Osteoblast (primary cell): ENCODE measurements at regions not wholly inside any gene's neighbourhood (a gene's known extent, or its start where the extent isn't known, plus 50 kb on each side); places are given as distances from the start of the nearest gene placed in this dataset.

Experiments used
- DNase-seq: peaks from one replicate; pipeline ENCODE4 v3.0.0; 2011; ENCODE audit warnings: low spot score, mixed read lengths; ENCODE audit not compliant: insufficient read length; ENCODE audit errors: missing footprints
- H2AFZ ChIP-seq: 2 replicates; pipeline ENCODE4 v1.6.0; 2011; ENCODE audit warnings: mild to moderate bottlenecking, low read length
- H3K27ac ChIP-seq: 2 replicates; pipeline ENCODE4 v1.5.1; 2011; ENCODE audit warnings: mild to moderate bottlenecking, low read depth, low read length, moderate library complexity
- H3K27me3 ChIP-seq: 2 replicates; pipeline ENCODE4 v1.6.0; 2012; ENCODE audit warnings: mild to moderate bottlenecking, control low read depth, inconsistent platforms, low read length, moderate library complexity; ENCODE audit not compliant: insufficient read depth
- H3K36me3 ChIP-seq: 2 replicates; pipeline ENCODE4 v1.5.1; 2011; ENCODE audit warnings: mild to moderate bottlenecking, low read length, control low read depth, moderate library complexity; ENCODE audit not compliant: insufficient read depth
- H3K4me1 ChIP-seq: 2 replicates; pipeline ENCODE4 v1.5.1; 2011; ENCODE audit warnings: mild to moderate bottlenecking, low read length, control low read depth, moderate library complexity; ENCODE audit not compliant: insufficient read depth
- H3K4me2 ChIP-seq: 2 replicates; pipeline ENCODE4 v1.6.0; 2011; ENCODE audit warnings: mild to moderate bottlenecking, low read length; ENCODE audit not compliant: insufficient read depth
- H3K4me3 ChIP-seq: fragments of 200-600 bp; sonication (generic); 3 replicates; pipeline ENCODE4 v1.5.1; 2012; ENCODE audit warnings: mild to moderate bottlenecking, low read length, inconsistent platforms; ENCODE audit not compliant: insufficient read depth
- H3K79me2 ChIP-seq: 2 replicates; pipeline ENCODE4 v1.6.0; 2012; ENCODE audit warnings: mild to moderate bottlenecking, low read length, control low read depth, inconsistent platforms; ENCODE audit not compliant: insufficient read depth
- H3K9me3 ChIP-seq: 2 replicates; pipeline ENCODE4 v1.5.1; 2011; ENCODE audit warnings: low read depth, low read length, control low read depth
- H4K20me1 ChIP-seq: 2 replicates; pipeline ENCODE4 v1.6.0; 2012; ENCODE audit warnings: mild to moderate bottlenecking, low read length, control low read depth; ENCODE audit not compliant: insufficient read depth
- TF ChIP-seq, protein P1 (sequence below): IDR thresholded peaks from 2 replicates; pipeline ENCODE4 v1.5.1; 2011; ENCODE audit warnings: mild to moderate bottlenecking, low read depth, low read length, moderate library complexity; ENCODE audit errors: extremely low read depth

DNA sequence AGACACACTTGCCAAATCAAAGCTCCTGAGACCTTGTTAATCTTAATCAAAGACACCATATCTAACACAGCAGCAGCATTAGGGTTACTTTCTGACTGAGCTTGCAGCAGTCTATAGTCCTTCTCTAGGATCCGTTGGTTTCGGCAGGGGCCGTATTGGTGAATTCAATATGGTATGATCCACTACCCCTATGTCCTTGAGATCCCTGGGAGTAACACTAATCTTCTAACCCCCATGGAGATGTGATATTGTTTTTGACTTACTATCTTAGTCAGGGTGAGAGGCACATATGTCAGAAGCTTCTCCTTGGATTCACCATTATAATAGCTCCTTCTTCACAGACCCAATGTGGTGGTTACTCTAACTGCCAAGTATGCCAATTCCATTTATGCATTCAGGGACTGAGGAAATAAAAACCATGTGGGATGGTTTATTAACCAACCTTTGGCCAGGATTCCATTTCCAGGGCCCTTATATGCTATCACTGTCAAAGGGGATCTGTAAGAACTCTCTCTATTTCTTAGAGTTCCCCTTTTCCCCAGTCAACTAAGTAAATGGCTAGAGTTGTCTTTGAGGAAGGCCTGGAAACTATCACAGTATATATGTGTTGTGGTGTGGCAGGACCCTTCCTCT is 673.6 kb upstream of the USP24 start:
- no peaks in the 10 kb centered on the region for H3K9me3 ChIP-seq
- no peaks in the 10 kb centered on the region for H3K27me3 ChIP-seq
- H3K4me2 ChIP-seq: no peak overlapping the region
- no peaks in the 10 kb centered on the region for H3K36me3 ChIP-seq
- TF ChIP-seq, protein P1, sequence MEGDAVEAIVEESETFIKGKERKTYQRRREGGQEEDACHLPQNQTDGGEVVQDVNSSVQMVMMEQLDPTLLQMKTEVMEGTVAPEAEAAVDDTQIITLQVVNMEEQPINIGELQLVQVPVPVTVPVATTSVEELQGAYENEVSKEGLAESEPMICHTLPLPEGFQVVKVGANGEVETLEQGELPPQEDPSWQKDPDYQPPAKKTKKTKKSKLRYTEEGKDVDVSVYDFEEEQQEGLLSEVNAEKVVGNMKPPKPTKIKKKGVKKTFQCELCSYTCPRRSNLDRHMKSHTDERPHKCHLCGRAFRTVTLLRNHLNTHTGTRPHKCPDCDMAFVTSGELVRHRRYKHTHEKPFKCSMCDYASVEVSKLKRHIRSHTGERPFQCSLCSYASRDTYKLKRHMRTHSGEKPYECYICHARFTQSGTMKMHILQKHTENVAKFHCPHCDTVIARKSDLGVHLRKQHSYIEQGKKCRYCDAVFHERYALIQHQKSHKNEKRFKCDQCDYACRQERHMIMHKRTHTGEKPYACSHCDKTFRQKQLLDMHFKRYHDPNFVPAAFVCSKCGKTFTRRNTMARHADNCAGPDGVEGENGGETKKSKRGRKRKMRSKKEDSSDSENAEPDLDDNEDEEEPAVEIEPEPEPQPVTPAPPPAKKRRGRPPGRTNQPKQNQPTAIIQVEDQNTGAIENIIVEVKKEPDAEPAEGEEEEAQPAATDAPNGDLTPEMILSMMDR: no peak
- no peak for DNase-seq
- no peak overlapping the region for H3K4me3 ChIP-seq
- H3K79me2 ChIP-seq: no peaks in the 10 kb centered on the region
- no peaks in the 10 kb centered on the region for H4K20me1 ChIP-seq
- no peak overlapping the region for H2AFZ ChIP-seq
- H3K4me1 ChIP-seq: no peaks in the 10 kb centered on the region
- no peak overlapping the region for H3K27ac ChIP-seq

DNA sequence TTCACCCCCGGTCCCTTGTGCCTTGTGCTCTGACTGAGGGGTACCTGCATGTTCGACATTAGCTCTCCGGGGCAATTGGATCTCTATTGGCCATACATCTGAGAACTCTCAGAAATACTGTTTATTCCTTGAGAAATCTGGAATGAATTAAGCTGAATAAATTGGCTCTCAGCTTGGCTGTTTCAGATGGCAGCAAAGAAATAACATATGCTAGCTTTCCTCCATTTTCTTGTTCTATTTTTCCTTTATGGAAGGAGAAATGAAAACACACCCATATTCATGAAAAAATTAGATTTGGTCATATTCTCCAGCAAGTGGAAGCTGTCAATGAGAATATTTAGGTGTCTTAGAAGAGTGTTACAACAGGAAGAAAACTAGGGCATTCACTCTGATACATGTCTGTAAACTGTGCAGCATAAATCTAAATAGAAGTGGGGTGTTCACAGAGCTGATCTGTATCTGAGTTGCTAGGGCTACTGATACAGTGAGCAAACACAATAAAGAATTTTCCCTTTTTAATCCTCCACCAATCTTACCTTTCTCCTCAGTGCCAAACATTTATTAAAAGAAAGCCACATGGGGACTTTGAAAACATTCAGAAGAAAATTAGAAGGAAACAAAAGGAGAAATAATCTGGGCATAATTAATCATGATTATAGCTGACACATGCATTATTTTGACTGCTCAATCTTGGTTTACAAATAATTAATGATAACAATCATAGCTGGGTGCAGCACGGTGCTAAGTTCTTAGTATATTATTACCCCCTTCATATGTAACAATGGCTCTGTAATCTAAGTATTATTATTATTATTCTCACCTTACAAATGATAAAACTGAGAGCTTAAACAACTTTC is 671.9 kb upstream of the USP24 start:
- Histone ChIP-seq H3K4me2 (no peak overlapping the region), H3K4me3 (no peak overlapping the region), H3K36me3 (no peaks in the 10 kb centered on the region), H4K20me1 (no peaks in the 10 kb centered on the region), H3K79me2 (no peaks in the 10 kb centered on the region), H3K27ac (no peak overlapping the region), H3K9me3 (no peaks in the 10 kb centered on the region), H3K27me3 (no peaks in the 10 kb centered on the region), H3K4me1 (no peaks in the 10 kb centered on the region), H2AFZ (no peak overlapping the region)
- no peak for DNase-seq
- TF ChIP-seq, protein P1: no peak

DNA sequence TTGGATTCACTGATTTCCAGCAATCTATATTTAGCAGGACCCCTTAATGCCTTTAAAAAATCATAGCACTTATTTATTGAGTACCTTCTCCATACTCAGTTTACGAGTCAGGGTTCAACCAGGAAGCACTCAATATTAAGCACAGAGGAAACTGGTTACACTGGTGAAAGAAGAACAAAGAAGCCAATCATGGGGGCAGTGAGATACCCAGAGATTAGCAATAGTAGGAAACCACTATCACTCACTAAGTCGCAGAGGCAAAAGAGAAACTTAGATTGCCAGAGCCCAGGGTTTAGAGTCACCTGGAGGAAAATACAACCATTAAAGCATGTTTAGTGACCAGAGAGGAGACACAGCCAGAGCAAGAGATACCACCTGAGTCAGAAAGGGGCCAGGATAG is 670.5 kb upstream of the USP24 start:
- Histone ChIP-seq H2AFZ (no peak overlapping the region), H3K4me1 (no peaks in the 10 kb centered on the region), H3K36me3 (no peaks in the 10 kb centered on the region), H3K4me2 (no peak overlapping the region), H3K79me2 (no peaks in the 10 kb centered on the region), H4K20me1 (no peaks in the 10 kb centered on the region), H3K9me3 (no peaks in the 10 kb centered on the region), H3K27me3 (no peaks in the 10 kb centered on the region), H3K4me3 (no peak overlapping the region), H3K27ac (no peak overlapping the region)
- TF ChIP-seq, protein P1: no peak
- no peak for DNase-seq

DNA sequence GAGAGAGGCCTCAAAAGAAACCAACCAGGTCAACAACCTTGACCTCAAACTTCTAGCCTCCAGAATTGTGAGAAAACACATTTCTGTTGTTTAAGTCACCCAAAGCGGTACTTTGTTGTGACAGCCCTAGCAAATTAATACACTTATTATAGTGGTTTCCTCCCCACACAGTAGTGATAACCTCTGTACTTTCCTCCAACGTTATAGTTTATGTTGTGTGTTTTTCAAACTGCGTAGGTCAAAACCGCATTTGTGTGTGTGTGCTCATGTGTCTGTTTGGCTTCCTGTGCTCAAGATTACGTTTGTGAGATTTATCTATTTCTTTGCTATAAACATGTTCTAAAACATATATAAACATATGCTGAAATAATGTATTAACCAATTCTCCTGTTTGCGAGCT is 667.8 kb upstream of the USP24 start:
- Histone ChIP-seq H3K4me1 (no peaks in the 10 kb centered on the region), H3K4me3 (no peak overlapping the region), H3K27ac (no peak overlapping the region), H3K36me3 (no peaks in the 10 kb centered on the region), H3K9me3 (no peaks in the 10 kb centered on the region), H2AFZ (no peak overlapping the region), H4K20me1 (no peaks in the 10 kb centered on the region), H3K4me2 (no peak overlapping the region), H3K79me2 (no peaks in the 10 kb centered on the region), H3K27me3 (no peaks in the 10 kb centered on the region)
- TF ChIP-seq, protein P1: no peak
- no peak for DNase-seq
